Muscle layer of duodenum (tissue), 2 donors: ENCODE measurements at regions not wholly inside any gene's neighbourhood (a gene's known extent, or its start where the extent isn't known, plus 50 kb on each side); places are given as distances from the start of the nearest gene placed in this dataset.
"Not testable (repeated sequence)": the region's sequence is repeated elsewhere in the genome, so short reads cannot be mapped to it uniquely, and the experiment has no call there.

ENCODE experiments used
- H3K27ac ChIP-seq: one replicate; pipeline ENCODE4 v1.7.0; 2013; ENCODE audit warnings: mild to moderate bottlenecking, low read length
- H3K27me3 ChIP-seq: one replicate; pipeline ENCODE4 v1.7.0; 2013; ENCODE audit warnings: low read depth, mild to moderate bottlenecking, control low read depth, low read length
- H3K36me3 ChIP-seq, 2 donors: one replicate each; pipeline ENCODE4 v1.7.0; 2013; ENCODE audit warnings: low read length in 2 of 2, control low read depth in 1 of 2, mild to moderate bottlenecking in 1 of 2; ENCODE audit not compliant: insufficient read depth in 2 of 2, control insufficient read depth in 1 of 2
- H3K4me1 ChIP-seq, 2 donors: one replicate each; pipeline ENCODE4 v1.7.0; 2013; ENCODE audit warnings: low read length in 2 of 2, mild to moderate bottlenecking in 2 of 2, control low read depth in 1 of 2, moderate library complexity in 1 of 2; ENCODE audit not compliant: insufficient read depth in 2 of 2, control insufficient read depth in 1 of 2
- H3K4me3 ChIP-seq, 2 donors: one replicate each; pipeline ENCODE4 v1.7.0; 2013; ENCODE audit warnings: low read length in 2 of 2, low read depth in 1 of 2, mild to moderate bottlenecking in 1 of 2
- H3K9me3 ChIP-seq, 2 donors: one replicate each; pipeline ENCODE4 v1.7.0; 2013; ENCODE audit warnings: low read length in 2 of 2, control low read depth in 1 of 2, mild to moderate bottlenecking in 1 of 2; ENCODE audit not compliant: control insufficient read depth in 1 of 2
- donor health status: healthy.

DNA sequence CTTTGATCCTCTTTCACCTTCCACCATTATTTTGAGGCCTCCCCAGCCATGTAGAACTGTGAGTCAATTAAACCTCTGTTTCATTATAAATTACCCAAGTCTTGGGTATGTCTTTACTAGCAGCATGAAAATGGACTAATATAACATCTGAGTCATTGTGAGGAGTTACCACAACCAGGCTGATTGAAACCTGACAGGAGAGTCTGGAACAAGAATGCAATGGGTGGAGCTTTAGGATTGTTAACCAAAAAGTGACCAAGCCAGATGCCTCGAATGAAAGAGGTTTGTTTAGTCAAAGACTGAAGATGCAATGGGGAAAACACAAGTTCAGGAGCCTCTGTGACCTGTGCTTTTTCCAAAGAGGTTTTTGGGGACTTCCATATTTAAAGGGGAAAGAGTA lies 659.0 kb downstream of the SLITRK6 start:
- no peaks in the 10 kb centered on the region for H3K36me3 ChIP-seq
- no peaks in the 10 kb centered on the region for H3K9me3 ChIP-seq
- no peak overlapping the region for H3K4me3 ChIP-seq
- no peaks in the 10 kb centered on the region for H3K4me1 ChIP-seq
- H3K27me3 ChIP-seq = no peaks in the 10 kb centered on the region
- no peak overlapping the region for H3K27ac ChIP-seq

- H3K36me3 ChIP-seq = no peaks in the 10 kb centered on the region
- H3K4me1 ChIP-seq = no peaks in the 10 kb centered on the region
- H3K27ac ChIP-seq = no peak overlapping the region
- no peak overlapping the region for H3K4me3 ChIP-seq
- H3K9me3 ChIP-seq = no peaks in the 10 kb centered on the region
- no peaks in the 10 kb centered on the region for H3K27me3 ChIP-seq
Observed at GRCh38 chr13:85137516-85137915, 661.7 kb downstream of the SLITRK6 start.

DNA sequence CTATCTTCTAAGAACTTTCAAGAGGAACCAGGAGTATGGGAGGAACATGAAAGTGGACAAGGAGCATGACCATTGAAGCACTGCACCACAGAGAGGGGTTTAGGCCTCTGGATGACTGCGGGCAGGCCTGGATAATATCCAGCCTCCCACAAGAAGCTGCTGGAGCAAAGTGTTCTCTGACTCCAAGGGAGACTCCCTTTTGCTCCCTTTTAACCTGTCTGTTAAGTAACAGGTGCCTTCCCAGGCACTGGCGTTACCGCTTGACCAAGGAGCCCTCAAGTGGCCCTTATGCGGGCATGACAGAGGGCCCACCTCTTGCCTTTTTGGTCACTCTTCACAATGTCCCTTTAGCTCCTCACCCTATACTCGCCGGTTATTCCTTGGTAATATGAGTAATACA lies 666.2 kb downstream of the SLITRK6 start:
- H3K27me3 ChIP-seq = no peaks in the 10 kb centered on the region

GRCh38 chr13:85123501-85123900 lies 675.7 kb downstream of the SLITRK6 start:
- not testable (repeated sequence) for H3K4me3 ChIP-seq, H3K27me3 ChIP-seq, H3K27ac ChIP-seq, H3K4me1 ChIP-seq, H3K9me3 ChIP-seq, H3K36me3 ChIP-seq

More for the DNA sequence above, 666.2 kb downstream of the SLITRK6 start:
- Histone ChIP-seq H3K4me3 (no peak overlapping the region), H3K36me3 (no peaks in the 10 kb centered on the region), H3K27ac (no peak overlapping the region), H3K9me3 (no peaks in the 10 kb centered on the region), H3K4me1 (no peaks in the 10 kb centered on the region)

- Histone ChIP-seq H3K4me3 (no peak overlapping the region), H3K4me1 (no peaks in the 10 kb centered on the region), H3K9me3 (no peaks in the 10 kb centered on the region), H3K27me3 (no peaks in the 10 kb centered on the region), H3K36me3 (no peaks in the 10 kb centered on the region), H3K27ac (no peak overlapping the region)
Observed at GRCh38 chr13:85108356-85108755, 690.9 kb downstream of the SLITRK6 start.

DNA sequence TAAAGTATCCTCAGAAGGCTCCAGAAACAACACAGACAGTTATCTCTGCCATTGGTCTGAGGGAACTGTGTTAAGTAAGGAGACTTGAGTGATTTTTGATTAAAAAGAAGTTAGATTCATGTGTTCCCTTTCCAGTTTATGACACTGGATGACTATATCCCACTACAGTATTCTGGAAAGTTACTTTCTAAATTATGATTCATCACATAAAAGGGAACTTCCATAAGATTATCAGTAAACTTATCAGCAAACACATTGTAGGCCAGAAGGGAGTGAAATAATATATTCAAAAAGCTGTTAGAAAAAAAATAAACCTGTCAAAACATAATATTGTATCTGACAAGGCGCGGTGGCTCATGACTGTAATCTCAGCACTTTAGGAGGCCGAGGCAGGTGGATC lies 700.0 kb downstream of the SLITRK6 start:
- no peaks in the 10 kb centered on the region for H3K27me3 ChIP-seq
- no peaks in the 10 kb centered on the region for H3K4me1 ChIP-seq
- no peak overlapping the region for H3K4me3 ChIP-seq
- H3K9me3 ChIP-seq = no peaks in the 10 kb centered on the region
- H3K27ac ChIP-seq = no peak overlapping the region
- H3K36me3 ChIP-seq = no peaks in the 10 kb centered on the region

DNA sequence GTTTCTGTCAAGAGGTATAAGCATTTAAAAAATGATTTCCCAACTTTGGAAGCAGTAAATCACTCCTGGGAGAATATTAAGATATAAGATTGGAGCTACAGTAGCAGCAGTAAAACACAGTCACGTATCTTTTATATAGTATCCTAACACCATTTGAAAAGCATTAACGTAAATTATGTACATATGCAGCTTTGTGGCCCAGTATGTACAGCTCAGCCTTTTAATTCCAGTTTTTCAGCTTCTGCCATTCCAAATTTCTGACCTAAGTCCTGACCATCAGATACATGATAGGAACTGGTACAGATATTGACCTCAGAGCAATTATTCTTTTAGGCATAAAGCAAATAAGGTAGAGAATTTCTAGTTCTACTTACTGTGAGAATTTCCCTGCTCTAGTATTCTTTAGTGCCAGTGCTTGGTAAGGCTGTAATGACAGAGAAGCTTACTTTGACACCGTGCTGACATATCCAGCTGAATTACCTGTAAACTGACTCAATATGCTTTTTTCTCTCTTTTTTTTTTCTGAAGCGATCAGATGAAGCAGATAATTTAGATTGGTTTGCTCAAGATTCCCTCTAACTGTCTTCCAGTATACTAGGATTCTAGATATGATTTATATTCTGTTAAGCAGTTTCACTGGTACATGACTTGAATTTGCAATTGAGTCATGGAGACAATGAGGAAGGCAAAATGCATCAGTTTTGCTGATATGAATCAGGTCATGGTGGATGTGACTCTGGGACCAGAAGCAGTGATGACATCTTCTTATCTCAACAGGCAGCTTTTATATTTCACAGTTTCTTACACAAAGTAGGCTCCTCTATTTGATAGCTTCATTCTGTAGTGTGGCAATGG lies 703.6 kb downstream of the SLITRK6 start:
- H3K9me3 ChIP-seq = no peaks in the 10 kb centered on the region
- H3K4me3 ChIP-seq = no peak overlapping the region
- no peaks in the 10 kb centered on the region for H3K4me1 ChIP-seq
- H3K36me3 ChIP-seq = no peaks in the 10 kb centered on the region
- no peaks in the 10 kb centered on the region for H3K27me3 ChIP-seq
- no peak overlapping the region for H3K27ac ChIP-seq

GRCh38 chr13:85093808-85094207 lies 705.4 kb downstream of the SLITRK6 start:
- H3K36me3 ChIP-seq = no peaks in the 10 kb centered on the region
- no peak overlapping the region for H3K4me3 ChIP-seq
- no peak overlapping the region for H3K27ac ChIP-seq
- H3K4me1 ChIP-seq = no peaks in the 10 kb centered on the region
- H3K9me3 ChIP-seq = no peaks in the 10 kb centered on the region
- H3K27me3 ChIP-seq = no peaks in the 10 kb centered on the region

DNA sequence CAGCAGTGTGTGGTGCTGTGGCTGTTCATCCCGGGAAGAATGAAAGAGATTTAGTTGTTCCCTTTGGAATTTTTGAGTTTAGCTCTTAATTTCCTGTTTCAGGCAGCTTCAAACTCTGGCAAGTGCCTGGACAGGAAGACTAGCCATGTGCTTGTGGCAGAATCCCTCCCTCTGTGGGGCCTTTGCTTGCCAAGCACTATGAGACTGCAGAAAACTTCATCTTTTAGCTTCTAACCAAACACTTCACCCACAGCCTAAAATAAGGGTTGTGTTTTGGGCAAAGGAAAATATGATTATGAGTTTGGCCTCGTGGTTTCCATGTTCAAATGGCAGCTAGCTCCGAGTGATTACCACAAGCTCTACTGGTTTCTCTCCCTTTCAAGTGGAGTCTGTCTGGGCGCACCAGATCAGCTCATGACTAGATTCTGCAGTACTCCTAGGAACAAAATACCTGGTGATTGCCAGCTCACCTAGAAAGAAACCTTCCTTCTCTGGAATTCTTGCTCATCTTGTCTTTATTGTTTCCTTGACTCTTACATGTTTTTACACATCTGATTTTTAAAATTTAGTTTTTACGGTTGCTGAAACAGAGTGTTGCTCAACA lies 707.5 kb downstream of the SLITRK6 start:
- Histone ChIP-seq H3K27ac (no peak overlapping the region), H3K27me3 (no peaks in the 10 kb centered on the region), H3K36me3 (no peaks in the 10 kb centered on the region), H3K4me3 (no peak overlapping the region), H3K9me3 (no peaks in the 10 kb centered on the region), H3K4me1 (no peaks in the 10 kb centered on the region)

DNA sequence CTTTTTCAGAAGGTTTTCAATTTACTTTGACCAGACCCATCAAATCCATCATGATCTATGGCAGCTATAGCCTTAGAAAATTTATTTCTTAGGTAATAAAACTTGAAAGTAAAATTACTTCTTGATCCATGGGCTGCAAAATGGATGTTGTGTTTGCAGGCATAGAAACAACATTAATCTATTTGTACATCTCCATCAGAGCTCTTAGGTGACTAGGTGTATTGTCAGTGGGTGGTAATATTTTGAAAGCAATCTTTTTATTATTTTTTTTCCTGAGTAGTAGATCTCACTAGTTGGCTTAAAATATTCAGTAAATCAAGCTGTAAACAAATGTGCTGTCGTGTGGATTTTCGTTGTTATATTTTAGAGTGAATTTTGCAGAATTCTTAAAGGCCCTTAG lies 710.0 kb downstream of the SLITRK6 start:
- Histone ChIP-seq H3K27ac (no peak overlapping the region), H3K9me3 (no peaks in the 10 kb centered on the region), H3K4me3 (no peak overlapping the region), H3K4me1 (no peaks in the 10 kb centered on the region), H3K36me3 (no peaks in the 10 kb centered on the region), H3K27me3 (no peaks in the 10 kb centered on the region)

GRCh38 chr13:85080691-85081090 lies 718.5 kb downstream of the SLITRK6 start:
- H3K36me3 ChIP-seq = no peaks in the 10 kb centered on the region
- no peaks in the 10 kb centered on the region for H3K9me3 ChIP-seq
- H3K4me3 ChIP-seq = no peak overlapping the region
- H3K27ac ChIP-seq = no peak overlapping the region
- H3K4me1 ChIP-seq = no peaks in the 10 kb centered on the region
- H3K27me3 ChIP-seq = no peaks in the 10 kb centered on the region

- Histone ChIP-seq H3K4me1 (no peaks in the 10 kb centered on the region), H3K4me3 (no peak overlapping the region), H3K27me3 (no peaks in the 10 kb centered on the region), H3K36me3 (no peaks in the 10 kb centered on the region), H3K27ac (no peak overlapping the region), H3K9me3 (no peaks in the 10 kb centered on the region)
Observed at GRCh38 chr13:85076343-85076742, 722.9 kb downstream of the SLITRK6 start.
